Retinal pigment epithelial cell (primary cell): ENCODE measurements at regions not wholly inside any gene's neighbourhood (a gene's known extent, or its start where the extent isn't known, plus 50 kb on each side); places are given as distances from the start of the nearest gene placed in this dataset.

Source experiments
- DNase-seq: peaks from one replicate; pipeline ENCODE4 v3.0.0-alpha.2; 2010; ENCODE audit warnings: low read depth
- H3K4me3 ChIP-seq: 2 replicates; pipeline ENCODE4 v1.5.1; 2011; ENCODE audit warnings: mild to moderate bottlenecking, low read length, control low read depth, moderate library complexity
- TF ChIP-seq, protein P1 (sequence below): conservative IDR thresholded peaks from 2 replicates; pipeline ENCODE4 v1.5.1; 2011; ENCODE audit warnings: low read depth, low read length, control low read depth, inconsistent platforms

DNA sequence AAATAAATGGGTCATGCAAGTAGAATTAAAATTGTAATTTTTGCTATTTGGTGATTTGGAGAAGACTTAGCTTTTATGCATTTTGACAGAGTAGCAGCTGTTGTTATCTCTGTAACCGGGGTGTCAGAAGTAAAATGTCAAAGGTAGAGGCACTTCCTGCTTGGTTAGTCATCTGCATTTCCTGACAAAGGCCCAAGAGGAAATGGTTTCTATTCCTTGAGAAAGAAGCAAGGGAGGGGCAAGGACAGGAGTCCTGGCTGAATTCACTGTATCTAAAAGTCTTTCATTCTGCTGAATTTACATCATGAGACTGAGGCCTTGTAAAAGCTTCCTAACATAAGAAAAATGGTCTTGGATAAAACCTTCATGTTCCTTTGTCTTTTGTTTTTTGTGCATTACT is 550.9 kb upstream of the BOD1L1 start:
- no peak overlapping the region for H3K4me3 ChIP-seq
- no peak for DNase-seq
- TF ChIP-seq, protein P1, sequence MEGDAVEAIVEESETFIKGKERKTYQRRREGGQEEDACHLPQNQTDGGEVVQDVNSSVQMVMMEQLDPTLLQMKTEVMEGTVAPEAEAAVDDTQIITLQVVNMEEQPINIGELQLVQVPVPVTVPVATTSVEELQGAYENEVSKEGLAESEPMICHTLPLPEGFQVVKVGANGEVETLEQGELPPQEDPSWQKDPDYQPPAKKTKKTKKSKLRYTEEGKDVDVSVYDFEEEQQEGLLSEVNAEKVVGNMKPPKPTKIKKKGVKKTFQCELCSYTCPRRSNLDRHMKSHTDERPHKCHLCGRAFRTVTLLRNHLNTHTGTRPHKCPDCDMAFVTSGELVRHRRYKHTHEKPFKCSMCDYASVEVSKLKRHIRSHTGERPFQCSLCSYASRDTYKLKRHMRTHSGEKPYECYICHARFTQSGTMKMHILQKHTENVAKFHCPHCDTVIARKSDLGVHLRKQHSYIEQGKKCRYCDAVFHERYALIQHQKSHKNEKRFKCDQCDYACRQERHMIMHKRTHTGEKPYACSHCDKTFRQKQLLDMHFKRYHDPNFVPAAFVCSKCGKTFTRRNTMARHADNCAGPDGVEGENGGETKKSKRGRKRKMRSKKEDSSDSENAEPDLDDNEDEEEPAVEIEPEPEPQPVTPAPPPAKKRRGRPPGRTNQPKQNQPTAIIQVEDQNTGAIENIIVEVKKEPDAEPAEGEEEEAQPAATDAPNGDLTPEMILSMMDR: no peak

DNA sequence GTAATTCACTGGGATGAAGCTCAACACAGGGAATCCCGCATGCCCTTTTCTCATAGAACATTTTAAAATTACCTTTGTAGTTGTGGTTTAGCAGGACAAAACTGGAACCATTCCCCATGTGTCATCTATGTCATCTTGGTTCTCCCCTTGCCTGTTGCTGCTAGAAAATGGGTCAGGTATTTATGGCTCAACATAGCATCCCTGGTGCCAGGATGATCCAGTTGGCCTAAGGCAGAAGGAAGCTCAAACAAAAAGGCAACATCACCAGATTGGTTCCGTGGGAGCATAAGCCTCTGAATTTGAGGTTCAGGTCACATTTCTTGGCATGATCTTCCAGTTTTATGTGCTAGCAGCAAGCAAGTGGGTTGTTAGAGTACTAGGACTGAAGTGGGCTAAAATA is 552.6 kb upstream of the BOD1L1 start:
- no peak overlapping the region for H3K4me3 ChIP-seq
- no peak for DNase-seq
- TF ChIP-seq, protein P1: no peak

DNA sequence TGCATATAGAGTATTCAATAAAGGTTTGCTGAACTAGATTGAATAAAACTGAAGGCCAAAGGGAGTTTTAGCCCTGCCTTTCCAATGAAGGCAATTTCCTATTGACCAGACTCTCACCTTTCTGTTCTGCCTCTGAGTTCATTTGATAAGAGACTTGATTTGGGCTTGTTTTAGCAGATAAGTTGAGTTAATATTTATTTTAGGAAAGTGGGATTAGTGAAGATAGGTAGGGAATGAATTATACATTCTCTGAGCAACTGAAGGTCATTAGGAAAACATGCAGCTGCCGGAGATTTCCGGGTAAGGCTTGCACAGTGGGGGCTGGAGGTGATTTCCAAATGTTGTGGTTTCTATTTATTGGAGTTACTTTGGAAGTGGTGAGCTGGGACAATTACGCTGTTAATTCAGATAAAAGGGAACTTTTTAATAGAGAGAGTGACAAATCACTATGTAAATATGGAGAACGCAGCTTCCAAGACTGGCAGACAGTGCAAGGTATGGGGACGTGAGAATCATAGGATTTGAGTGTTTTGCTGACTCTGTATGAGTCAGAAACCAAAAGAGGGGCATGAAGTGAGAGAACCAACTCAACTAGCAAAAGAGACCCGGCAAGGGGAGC is 553.6 kb upstream of the BOD1L1 start:
- no peak for DNase-seq
- TF ChIP-seq, protein P1: no peak
- H3K4me3 ChIP-seq: no peak overlapping the region

DNA sequence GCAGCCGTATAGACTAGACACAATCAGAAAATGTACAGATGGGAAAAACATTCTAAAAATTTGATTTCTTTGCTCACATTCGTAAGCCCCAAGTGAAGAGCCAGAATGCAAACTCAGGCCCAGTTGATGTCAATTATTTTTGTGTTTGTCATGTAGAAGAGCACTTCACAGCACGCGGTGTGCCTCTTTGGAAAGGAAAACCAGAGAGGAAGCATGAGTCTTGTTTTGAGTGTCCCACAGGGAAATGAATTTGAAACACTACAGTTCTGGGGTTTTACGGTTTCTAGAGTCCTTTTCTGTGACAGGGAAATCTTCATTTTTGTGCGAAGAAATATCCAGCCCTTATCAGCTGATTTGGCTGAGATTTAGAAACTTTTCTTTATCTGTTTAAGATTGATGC is 554.6 kb upstream of the BOD1L1 start:
- DNase-seq: no peak
- TF ChIP-seq, protein P1: no peak
- no peak overlapping the region for H3K4me3 ChIP-seq

DNA sequence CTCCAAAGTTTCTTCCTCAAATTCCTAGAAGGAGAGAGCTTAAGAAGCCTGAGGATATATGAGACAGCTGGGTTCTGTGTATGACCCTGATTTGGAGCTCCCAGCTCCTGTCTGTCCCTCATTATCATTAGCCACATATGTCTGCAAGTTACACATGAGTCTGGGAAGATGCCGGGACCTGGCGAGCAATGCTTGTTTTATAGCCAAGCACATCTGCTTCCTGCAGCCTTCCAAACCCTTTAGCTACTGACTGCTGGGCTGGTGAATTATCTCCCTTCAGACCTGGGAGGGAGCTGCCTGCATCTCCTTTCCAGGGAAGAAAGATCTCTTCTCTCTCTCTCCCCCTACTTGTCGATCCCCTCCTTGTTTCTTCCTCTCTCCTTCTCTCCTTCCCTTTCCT is 556.7 kb upstream of the BOD1L1 start:
- no peak for DNase-seq
- H3K4me3 ChIP-seq: no peak overlapping the region
- TF ChIP-seq, protein P1: no peak

DNA sequence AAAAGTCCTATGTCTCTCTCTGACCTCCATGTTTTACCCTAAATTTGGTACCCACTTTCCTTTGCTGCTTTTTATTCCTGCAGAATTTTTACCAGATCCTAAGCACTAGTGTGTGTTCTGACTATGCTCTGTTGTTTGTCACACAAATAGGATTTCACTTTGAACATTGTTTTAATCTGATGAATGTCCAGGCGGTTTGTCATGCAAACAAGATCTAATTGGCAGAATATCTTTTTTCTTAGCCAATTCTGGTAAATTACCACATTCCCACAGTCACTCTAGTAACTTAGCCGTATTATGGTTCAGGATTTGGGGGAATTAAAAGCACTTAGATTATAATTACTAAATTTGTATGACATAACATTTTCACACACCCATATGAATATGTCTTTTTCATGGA is 557.2 kb upstream of the BOD1L1 start:
- DNase-seq: no peak
- H3K4me3 ChIP-seq: no peak overlapping the region
- TF ChIP-seq, protein P1: no peak

DNA sequence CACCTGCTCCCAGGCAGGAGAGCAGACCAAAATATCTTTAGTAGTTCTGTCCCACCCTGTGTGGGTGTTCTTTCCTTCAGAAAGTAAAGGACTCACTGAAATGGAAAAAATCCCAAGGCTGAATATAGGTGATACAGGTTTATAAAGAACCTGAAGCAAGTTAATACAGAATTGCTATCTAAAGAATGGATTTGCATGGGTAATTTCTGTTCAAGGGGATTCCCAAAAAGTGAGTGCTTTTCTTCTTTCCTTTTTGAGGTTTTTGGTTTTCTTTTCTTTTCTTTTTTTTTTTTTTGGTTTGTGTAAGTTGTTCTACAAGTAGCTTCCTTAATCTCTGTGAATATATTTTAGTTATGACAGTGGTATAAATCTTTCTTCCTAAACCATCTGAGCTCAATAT is 560.7 kb upstream of the BOD1L1 start:
- TF ChIP-seq, protein P1: no peak
- DNase-seq: no peak
- no peak overlapping the region for H3K4me3 ChIP-seq
